PFSK-1 (cell line): ENCODE measurements at regions not wholly inside any gene's neighbourhood (a gene's known extent, or its start where the extent isn't known, plus 50 kb on each side); places are given as distances from the start of the nearest gene placed in this dataset.

Experiments
- FOXP2 ChIP-seq: optimal IDR thresholded peaks from 2 replicates; pipeline ENCODE3; 2011; ENCODE audit warnings: borderline replicate concordance, control low read depth, inconsistent platforms; ENCODE audit not compliant: insufficient read depth; ENCODE audit errors: extremely low read length, extremely low read depth
- POLR2AphosphoS5 ChIP-seq: IDR thresholded peaks from 2 replicates; pipeline ENCODE4 v1.6.1; 2012; ENCODE audit warnings: low read depth, mild to moderate bottlenecking, control low read depth, low read length, moderate library complexity
- REST ChIP-seq, 2 experiments: IDR thresholded peaks; 2 replicates each; pipeline versions ENCODE4 v1.6.1 to v1.8.0; 2011 to 2012; ENCODE audit warnings: low read depth in 2 of 2, low read length in 2 of 2, control low read depth in 1 of 2, inconsistent platforms in 1 of 2, mild to moderate bottlenecking in 1 of 2, moderate library complexity in 1 of 2; ENCODE audit not compliant: insufficient read depth in 1 of 2
- SIN3A ChIP-seq: IDR thresholded peaks from 2 replicates; pipeline ENCODE4 v1.6.1; 2012; ENCODE audit warnings: mild to moderate bottlenecking, low read length, moderate library complexity, borderline replicate concordance; ENCODE audit not compliant: insufficient read depth
- TAF1 ChIP-seq: IDR thresholded peaks from 2 replicates; pipeline ENCODE4 v1.6.1; 2012; ENCODE audit warnings: low read length, control low read depth, borderline replicate concordance; ENCODE audit not compliant: insufficient read depth

- TF ChIP-seq FOXP2 (no peak), REST (IDR thresholded peaks at IDR 0.05; ENCODE audit: insufficient read depth in 1 of 2, low read depth in 2 of 2, low read length in 2 of 2) (no peak), POLR2AphosphoS5 (no peak), TAF1 (no peak), SIN3A (no peak)
These were observed 265.5 kb upstream of the POT1 start for GRCh38 chr7:125195156-125195555.

- TF ChIP-seq TAF1, result no peak
- no peak for TF ChIP-seq POLR2AphosphoS5
- TF ChIP-seq REST (IDR thresholded peaks at IDR 0.05; ENCODE audit: insufficient read depth in 1 of 2, low read depth in 2 of 2, low read length in 2 of 2), result no peak
- TF ChIP-seq FOXP2, result no peak
- TF ChIP-seq SIN3A, result no peak
These were observed 263.6 kb upstream of the POT1 start for GRCh38 chr7:125193263-125193662.

- TF ChIP-seq REST (IDR thresholded peaks at IDR 0.05; ENCODE audit: insufficient read depth in 1 of 2, low read depth in 2 of 2, low read length in 2 of 2) (no peak), SIN3A (no peak), FOXP2 (no peak), POLR2AphosphoS5 (no peak), TAF1 (no peak)
These were observed 255.2 kb upstream of the POT1 start for GRCh38 chr7:125184801-125185200.

GRCh38 chr7:125173571-125173970 lies 243.9 kb upstream of the POT1 start:
- no peak for TF ChIP-seq REST (IDR thresholded peaks at IDR 0.05; ENCODE audit: insufficient read depth in 1 of 2, low read depth in 2 of 2, low read length in 2 of 2)
- TF ChIP-seq POLR2AphosphoS5, result no peak
- TF ChIP-seq FOXP2, result no peak
- no peak for TF ChIP-seq TAF1
- TF ChIP-seq SIN3A, result no peak

GRCh38 chr7:125169088-125169487 lies 239.5 kb upstream of the POT1 start:
- TF ChIP-seq FOXP2, result no peak
- TF ChIP-seq REST (IDR thresholded peaks at IDR 0.05; ENCODE audit: insufficient read depth in 1 of 2, low read depth in 2 of 2, low read length in 2 of 2), result no peak
- no peak for TF ChIP-seq TAF1
- no peak for TF ChIP-seq POLR2AphosphoS5
- no peak for TF ChIP-seq SIN3A
